ENCODE measurements at regions not wholly inside any gene's neighbourhood (a gene's known extent, or its start where the extent isn't known, plus 50 kb on each side); places are given as distances from the start of the nearest gene placed in this dataset.

- TF ChIP-seq CTCF (IDR thresholded peaks at IDR 0.05; ENCODE audit: insufficient read depth, low read length, poor library complexity, severe bottlenecking): no peak
- TF ChIP-seq EZH2phosphoT487 (conservative IDR thresholded peaks at IDR 0.05; ENCODE audit: low read length): no peak
These were observed 365.5 kb upstream of the KLHL29 start for GRCh38 chr2:23019476-23019875.
